WTC11 (cell line): ENCODE measurements at regions not wholly inside any gene's neighbourhood (a gene's known extent, or its start where the extent isn't known, plus 50 kb on each side); places are given as distances from the start of the nearest gene placed in this dataset.
A peak's percentile ranks its signal among the peaks of the same experiment; 100 is the strongest.

Experiments
- ATAC-seq: fragments of 200-7000 bp; cut with Tn5 transposase; 2 replicates; pipeline ENCODE4 v1.10.0; 2021; ENCODE audit warnings: mild to moderate bottlenecking, moderate library complexity
- CTCF ChIA-PET: fragments of 300-600 bp; sonication (Branson Sonifier 250); formaldehyde crosslinking; loops from one replicate; lab custom pipeline; 2021; ENCODE audit warnings: antibody characterized with exemption; lab: Charles Lee
- POLR2A ChIA-PET: fragments of 350-600 bp; sonication (Branson Sonifier 250); formaldehyde crosslinking; loops from one replicate; lab custom pipeline; 2021; ENCODE audit warnings: antibody characterized with exemption; lab: Charles Lee
- DNase-seq: peaks from one replicate; pipeline ENCODE4 v3.0.0; 2021; ENCODE audit warnings: low spot score
- H3K27ac Mint-ChIP-seq: 2 replicates; pipeline ENCODE4 v1.8.0; 2021; ENCODE audit warnings: mixed read lengths
- H3K27me3 Mint-ChIP-seq: 2 replicates; pipeline ENCODE4 v1.8.0; 2021; ENCODE audit warnings: low read depth, mild to moderate bottlenecking, moderate library complexity, mixed read lengths
- H3K36me3 Mint-ChIP-seq: 2 replicates; pipeline ENCODE4 v1.8.0; 2021; ENCODE audit warnings: mixed read lengths
- H3K4me1 Mint-ChIP-seq: 2 replicates; pipeline ENCODE4 v1.8.0; 2022; ENCODE audit warnings: mixed read lengths
- H3K4me3 Mint-ChIP-seq: 2 replicates; pipeline ENCODE4 v1.8.0; 2021; ENCODE audit warnings: mild to moderate bottlenecking, moderate library complexity, mixed read lengths
- H3K9me3 Mint-ChIP-seq: 2 replicates; pipeline ENCODE4 v1.8.0; 2021; ENCODE audit warnings: mixed read lengths
- ATF2 ChIP-seq: sonication (generic); formaldehyde crosslinking; IDR thresholded peaks from 2 replicates; pipeline ENCODE4 v1.8.1; 2022; ENCODE audit warnings: low read depth, missing genetic modification reagents, borderline replicate concordance
- CBFB ChIP-seq: sonication (generic); formaldehyde crosslinking; IDR thresholded peaks from 2 replicates; pipeline ENCODE4 v1.8.1; 2022; ENCODE audit warnings: mild to moderate bottlenecking, low read depth, missing genetic modification reagents
- ELF4 ChIP-seq: sonication (generic); formaldehyde crosslinking; IDR thresholded peaks from 2 replicates; pipeline ENCODE4 v1.8.1; 2022; ENCODE audit warnings: low read depth, mild to moderate bottlenecking, moderate library complexity, missing genetic modification reagents
- ERG ChIP-seq: fragments of 250-450 bp; sonication (Bioruptor Pico); IDR thresholded peaks from 2 replicates; pipeline ENCODE4 v1.8.0; 2021; ENCODE audit warnings: mild to moderate bottlenecking
- FOXJ3 ChIP-seq: sonication (generic); formaldehyde crosslinking; IDR thresholded peaks from 2 replicates; pipeline ENCODE4 v1.9.0; 2021; ENCODE audit warnings: missing genetic modification reagents, mild to moderate bottlenecking, borderline replicate concordance
- GRHL2 ChIP-seq: fragments of 250-450 bp; sonication (Bioruptor Pico); IDR thresholded peaks from 2 replicates; pipeline ENCODE4 v1.8.0; 2022; ENCODE audit warnings: mild to moderate bottlenecking, moderate library complexity; ENCODE audit not compliant: insufficient replicate concordance, severe bottlenecking
- JAZF1 ChIP-seq: fragments of 250-450 bp; sonication (Bioruptor Pico); IDR thresholded peaks from 2 replicates; pipeline ENCODE4 v1.9.0; 2021; ENCODE audit warnings: moderate library complexity, mild to moderate bottlenecking, inconsistent platforms
- JUN ChIP-seq: sonication (generic); formaldehyde crosslinking; IDR thresholded peaks from 2 replicates; pipeline ENCODE4 v1.8.0; 2023; ENCODE audit warnings: mild to moderate bottlenecking, missing genetic modification reagents
- MAX ChIP-seq: sonication (generic); formaldehyde crosslinking; IDR thresholded peaks from 2 replicates; pipeline ENCODE4 v1.8.0; 2022; ENCODE audit warnings: mild to moderate bottlenecking, missing genetic modification reagents
- MXD4 ChIP-seq: fragments of 250-450 bp; sonication (Bioruptor Pico); IDR thresholded peaks from 2 replicates; pipeline ENCODE4 v1.8.0; 2021; ENCODE audit warnings: mild to moderate bottlenecking, moderate library complexity, borderline replicate concordance
- MYBL2 ChIP-seq: sonication (generic); formaldehyde crosslinking; IDR thresholded peaks from 2 replicates; pipeline ENCODE4 v1.8.1; 2023; ENCODE audit warnings: mild to moderate bottlenecking, moderate library complexity, missing genetic modification reagents
- NFYB ChIP-seq: sonication (generic); formaldehyde crosslinking; conservative IDR thresholded peaks from 2 replicates; pipeline ENCODE4 v1.8.0; 2022; ENCODE audit warnings: low read depth, missing genetic modification reagents
- NR2C2 ChIP-seq: sonication (generic); formaldehyde crosslinking; IDR thresholded peaks from 2 replicates; pipeline ENCODE4 v1.8.0; 2022; ENCODE audit warnings: mild to moderate bottlenecking, missing genetic modification reagents
- RELA ChIP-seq: sonication (generic); formaldehyde crosslinking; IDR thresholded peaks from 2 replicates; pipeline ENCODE4 v1.8.1; 2022; ENCODE audit warnings: missing genetic modification reagents, mild to moderate bottlenecking, borderline replicate concordance
- SOX15 ChIP-seq: fragments of 250-450 bp; sonication (Bioruptor Pico); IDR thresholded peaks from 2 replicates; pipeline ENCODE4 v1.9.0; 2021; ENCODE audit warnings: mild to moderate bottlenecking
- TCF7 ChIP-seq: sonication (generic); formaldehyde crosslinking; IDR thresholded peaks from 2 replicates; pipeline ENCODE4 v1.8.0; 2022; ENCODE audit warnings: mild to moderate bottlenecking, low read depth, missing genetic modification reagents, moderate library complexity
- TEAD1 ChIP-seq: sonication (generic); formaldehyde crosslinking; IDR thresholded peaks from 2 replicates; pipeline ENCODE4 v1.8.0; 2022; ENCODE audit warnings: mild to moderate bottlenecking, missing genetic modification reagents
- ZBTB21 ChIP-seq: sonication (generic); formaldehyde crosslinking; IDR thresholded peaks from 2 replicates; pipeline ENCODE4 v1.8.1; 2023; ENCODE audit warnings: mild to moderate bottlenecking, missing genetic modification reagents, borderline replicate concordance
- ZNF425 ChIP-seq: fragments of 250-450 bp; sonication (Bioruptor Pico); conservative IDR thresholded peaks from 2 replicates; pipeline ENCODE4 v1.9.0; 2021; ENCODE audit warnings: mild to moderate bottlenecking
- TF ChIP-seq, protein P1 (sequence below): sonication (generic); formaldehyde crosslinking; IDR thresholded peaks from 2 replicates; pipeline ENCODE4 v1.8.1; 2023; ENCODE audit warnings: mild to moderate bottlenecking, missing genetic modification reagents
- TF ChIP-seq, protein P2 (sequence below): sonication (generic); formaldehyde crosslinking; IDR thresholded peaks from 2 replicates; pipeline ENCODE4 v1.8.0; 2022; ENCODE audit warnings: mild to moderate bottlenecking, missing genetic modification reagents
- TF ChIP-seq, protein P3 (sequence below): sonication (generic); formaldehyde crosslinking; IDR thresholded peaks from 2 replicates; pipeline ENCODE4 v1.8.1; 2022; ENCODE audit warnings: missing genetic modification reagents, borderline replicate concordance

GRCh38 chrX:69033936-69034335 is 131.3 kb downstream of the PJA1 start (continued):
- no peak for TF ChIP-seq MXD4
- TF ChIP-seq, protein P1, sequence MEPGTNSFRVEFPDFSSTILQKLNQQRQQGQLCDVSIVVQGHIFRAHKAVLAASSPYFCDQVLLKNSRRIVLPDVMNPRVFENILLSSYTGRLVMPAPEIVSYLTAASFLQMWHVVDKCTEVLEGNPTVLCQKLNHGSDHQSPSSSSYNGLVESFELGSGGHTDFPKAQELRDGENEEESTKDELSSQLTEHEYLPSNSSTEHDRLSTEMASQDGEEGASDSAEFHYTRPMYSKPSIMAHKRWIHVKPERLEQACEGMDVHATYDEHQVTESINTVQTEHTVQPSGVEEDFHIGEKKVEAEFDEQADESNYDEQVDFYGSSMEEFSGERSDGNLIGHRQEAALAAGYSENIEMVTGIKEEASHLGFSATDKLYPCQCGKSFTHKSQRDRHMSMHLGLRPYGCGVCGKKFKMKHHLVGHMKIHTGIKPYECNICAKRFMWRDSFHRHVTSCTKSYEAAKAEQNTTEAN (CRISPR knock-in tag): no peak

DNA sequence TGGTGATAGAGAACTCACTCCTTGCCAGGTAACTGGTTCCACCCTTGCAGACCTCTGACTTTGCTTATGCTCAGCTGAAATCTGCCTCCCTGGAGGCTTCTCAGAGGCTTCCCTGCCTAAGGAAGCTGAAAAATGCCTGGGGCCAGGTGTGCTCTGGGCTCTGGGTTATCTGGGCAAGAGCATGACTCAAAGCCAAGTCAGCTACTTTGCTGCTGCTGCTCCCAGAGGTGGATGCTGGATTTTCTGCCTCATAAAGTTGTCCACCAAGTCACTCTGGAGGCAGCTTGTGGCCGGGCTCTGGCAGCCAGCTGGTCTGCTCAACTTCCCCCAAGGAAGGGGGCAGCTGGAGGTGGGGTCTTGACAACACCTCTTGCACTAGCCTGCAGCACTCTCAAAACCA is 132.7 kb downstream of the PJA1 start:
- ChIA-PET CTCF (interaction anchor here (1.1 to 2.3 kb wide), 4 partner anchors 61 to 250 kb away, joined by 3 to 8 read pairs (median 4); no protein-coding TSS in a partner anchor), POLR2A (no interaction called here)
- Mint-ChIP-seq H3K27me3 (peaks cover 4% of the 10 kb centered on the region), H3K36me3 (no peaks in the 10 kb centered on the region), H3K4me3 (no peak overlapping the region), H3K27ac (no peak overlapping the region), H3K9me3 (0 out of 2 replicates have a peak, but pooled peaks cover 4% of the 10 kb centered on the region), H3K4me1 (peaks cover 28% of the 10 kb centered on the region)
- ATAC-seq (no peak), DNase-seq (no peak)
- no peak for TF ChIP-seq MAX (CRISPR knock-in tag)
- TF ChIP-seq FOXJ3 (CRISPR knock-in tag): no peak
- TF ChIP-seq ZBTB21 (CRISPR knock-in tag): no peak
- no peak for TF ChIP-seq RELA
- no peak for TF ChIP-seq NR2C2 (CRISPR knock-in tag)
- TF ChIP-seq, protein P2, sequence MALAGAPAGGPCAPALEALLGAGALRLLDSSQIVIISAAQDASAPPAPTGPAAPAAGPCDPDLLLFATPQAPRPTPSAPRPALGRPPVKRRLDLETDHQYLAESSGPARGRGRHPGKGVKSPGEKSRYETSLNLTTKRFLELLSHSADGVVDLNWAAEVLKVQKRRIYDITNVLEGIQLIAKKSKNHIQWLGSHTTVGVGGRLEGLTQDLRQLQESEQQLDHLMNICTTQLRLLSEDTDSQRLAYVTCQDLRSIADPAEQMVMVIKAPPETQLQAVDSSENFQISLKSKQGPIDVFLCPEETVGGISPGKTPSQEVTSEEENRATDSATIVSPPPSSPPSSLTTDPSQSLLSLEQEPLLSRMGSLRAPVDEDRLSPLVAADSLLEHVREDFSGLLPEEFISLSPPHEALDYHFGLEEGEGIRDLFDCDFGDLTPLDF (CRISPR knock-in tag): no peak
- TF ChIP-seq MYBL2: no peak
- TF ChIP-seq JUN (CRISPR knock-in tag): no peak
- TF ChIP-seq NFYB (CRISPR knock-in tag): no peak

DNA sequence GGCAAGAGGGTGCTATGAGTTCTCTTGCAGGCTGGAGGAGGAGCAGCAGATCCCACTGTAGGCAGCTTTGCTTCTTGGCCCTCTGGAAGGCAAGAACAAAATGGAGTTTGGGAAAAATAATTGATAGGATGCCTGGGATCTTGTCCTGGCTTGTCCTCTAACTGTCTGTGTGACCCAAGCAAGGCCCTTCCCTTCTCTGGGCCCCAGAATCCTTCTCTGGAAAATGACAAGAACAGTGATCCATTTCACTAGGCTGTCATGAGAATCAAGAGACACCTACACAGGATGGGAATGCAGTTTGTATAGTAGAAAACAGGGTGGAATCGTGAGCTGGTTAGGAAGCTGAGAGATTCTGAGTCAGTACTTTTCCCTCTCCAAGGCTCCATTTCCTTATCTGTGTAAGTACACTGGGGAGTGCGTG is 133.3 kb downstream of the PJA1 start:
- no peak for DNase-seq
- no peak for TF ChIP-seq MYBL2
- no peak for ATAC-seq
- no peaks in the 10 kb centered on the region for H3K36me3 Mint-ChIP-seq
- H3K4me3 Mint-ChIP-seq: no peak overlapping the region
- peaks cover 4% of the 10 kb centered on the region for H3K27me3 Mint-ChIP-seq
- CTCF ChIA-PET: interaction anchor here (0.9 to 2.3 kb wide), 5 partner anchors 62 to 251 kb away, joined by 3 to 8 read pairs (median 4); no protein-coding TSS in a partner anchor
- no peak overlapping the region for H3K27ac Mint-ChIP-seq
- H3K4me1 Mint-ChIP-seq: peaks cover 22% of the 10 kb centered on the region
- POLR2A ChIA-PET: no interaction called here
- H3K9me3 Mint-ChIP-seq: 0 out of 2 replicates have a peak, but pooled peaks cover 4% of the 10 kb centered on the region

GRCh38 chrX:69031181-69031580 is 134.1 kb downstream of the PJA1 start:
- CTCF ChIA-PET: interaction anchor here (0.9 to 2.3 kb wide), 3 partner anchors 190 to 252 kb away, joined by 4 to 8 read pairs (median 5); no protein-coding TSS in a partner anchor
- no peak for TF ChIP-seq ERG (CRISPR knock-in tag)
- TF ChIP-seq CBFB (CRISPR knock-in tag): no peak
- TF ChIP-seq ZNF425 (CRISPR knock-in tag): no peak
- TF ChIP-seq GRHL2: no peak
- TF ChIP-seq ATF2 (CRISPR knock-in tag): no peak
- TF ChIP-seq TEAD1 (CRISPR knock-in tag): no peak
- TF ChIP-seq FOXJ3 (CRISPR knock-in tag): no peak
- no peak for TF ChIP-seq SOX15 (CRISPR knock-in tag)
- TF ChIP-seq ELF4 (CRISPR knock-in tag): no peak
- TF ChIP-seq, protein P3, sequence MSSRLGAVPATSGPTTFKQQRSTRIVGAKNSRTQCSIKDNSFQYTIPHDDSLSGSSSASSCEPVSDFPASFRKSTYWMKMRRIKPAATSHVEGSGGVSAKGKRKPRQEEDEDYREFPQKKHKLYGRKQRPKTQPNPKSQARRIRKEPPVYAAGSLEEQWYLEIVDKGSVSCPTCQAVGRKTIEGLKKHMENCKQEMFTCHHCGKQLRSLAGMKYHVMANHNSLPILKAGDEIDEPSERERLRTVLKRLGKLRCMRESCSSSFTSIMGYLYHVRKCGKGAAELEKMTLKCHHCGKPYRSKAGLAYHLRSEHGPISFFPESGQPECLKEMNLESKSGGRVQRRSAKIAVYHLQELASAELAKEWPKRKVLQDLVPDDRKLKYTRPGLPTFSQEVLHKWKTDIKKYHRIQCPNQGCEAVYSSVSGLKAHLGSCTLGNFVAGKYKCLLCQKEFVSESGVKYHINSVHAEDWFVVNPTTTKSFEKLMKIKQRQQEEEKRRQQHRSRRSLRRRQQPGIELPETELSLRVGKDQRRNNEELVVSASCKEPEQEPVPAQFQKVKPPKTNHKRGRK (CRISPR knock-in tag): no peak
- no peak for TF ChIP-seq JAZF1 (CRISPR knock-in tag)
- no peak for TF ChIP-seq TCF7 (CRISPR knock-in tag)

More at GRCh38 chrX:69031181-69031580, 134.1 kb downstream of the PJA1 start:
- DNase-seq: peak; percentile 43
- H3K27me3 Mint-ChIP-seq: peaks cover 4% of the 10 kb centered on the region
- H3K4me3 Mint-ChIP-seq: no peak overlapping the region
- H3K4me1 Mint-ChIP-seq: peaks cover 21% of the 10 kb centered on the region
- H3K9me3 Mint-ChIP-seq: 0 out of 2 replicates have a peak, but pooled peaks cover 4% of the 10 kb centered on the region
- POLR2A ChIA-PET: no interaction called here
- H3K36me3 Mint-ChIP-seq: no peaks in the 10 kb centered on the region
- no peak overlapping the region for H3K27ac Mint-ChIP-seq
- peak; percentile 65 for ATAC-seq
